PC-9 (cell line): ENCODE measurements at regions not wholly inside any gene's neighbourhood (a gene's known extent, or its start where the extent isn't known, plus 50 kb on each side); places are given as distances from the start of the nearest gene placed in this dataset.
A peak's percentile ranks its signal among the peaks of the same experiment; 100 is the strongest.

ENCODE experiments used
- BruUV-seq: library from RNA; stranded (reverse); fragments of 400-500 nt; replicated peaks from 2 replicates; lab custom pipeline; 2021; lab: Mats Ljungman, UMichigan
- CTCF ChIA-PET: fragments of 300-600 bp; sonication (Branson Sonifier 250); formaldehyde crosslinking; loops from one replicate; lab custom pipeline; 2022; ENCODE audit warnings: antibody characterized with exemption; lab: Charles Lee
- POLR2A ChIA-PET: fragments of 300-600 bp; sonication (Branson Sonifier 250); formaldehyde crosslinking; loops from one replicate; lab custom pipeline; 2022; ENCODE audit warnings: antibody characterized with exemption; ENCODE audit not compliant: unreplicated experiment; lab: Charles Lee
- DNase-seq, 2 experiments: peaks; one replicate each; pipeline versions ENCODE4 v3.0.0 to v3.0.0-alpha.2; 2015 to 2022; ENCODE audit warnings: mixed read lengths in 1 of 2
- H2AFZ ChIP-seq: fragments of 200-600 bp; sonication (generic); 2 replicates; pipeline ENCODE4 v1.8.1; 2017; ENCODE audit warnings: antibody characterized with exemption
- H3F3A ChIP-seq: fragments of 200-600 bp; sonication (generic); 2 replicates; pipeline ENCODE4 v1.8.1; 2017; ENCODE audit warnings: antibody characterized with exemption, mild to moderate bottlenecking, low read depth; ENCODE audit not compliant: insufficient read depth
- H3K27ac ChIP-seq: fragments of 200-600 bp; sonication (generic); 2 replicates; pipeline ENCODE4 v1.6.1; 2016; ENCODE audit warnings: mixed run types
- H3K27me3 ChIP-seq: fragments of 200-600 bp; sonication (generic); 2 replicates; pipeline ENCODE4 v1.6.1; 2016; ENCODE audit warnings: low read depth, mixed run types; ENCODE audit not compliant: insufficient read depth
- H3K36me3 ChIP-seq: fragments of 200-600 bp; sonication (generic); 2 replicates; pipeline ENCODE4 v1.6.1; 2016; ENCODE audit warnings: low read depth, mixed run types
- H3K4me1 ChIP-seq: fragments of 200-600 bp; sonication (generic); replicated peaks from 2 replicates; pipeline ENCODE4 v1.6.1; 2016; ENCODE audit warnings: mixed run types; ENCODE audit not compliant: insufficient read depth
- H3K4me2 ChIP-seq: fragments of 200-600 bp; sonication (generic); 2 replicates; pipeline ENCODE4 v1.6.1; 2017; ENCODE audit warnings: mixed run types
- H3K4me3 ChIP-seq: fragments of 200-600 bp; sonication (generic); 2 replicates; pipeline ENCODE4 v1.6.1; 2016; ENCODE audit warnings: mixed run types
- H3K79me2 ChIP-seq: fragments of 200-600 bp; sonication (generic); 2 replicates; pipeline ENCODE4 v1.6.1; 2017; ENCODE audit warnings: low read depth, mixed run types
- H3K9me2 ChIP-seq: fragments of 200-600 bp; sonication (generic); 2 replicates; pipeline ENCODE4 v1.8.1; 2017; ENCODE audit warnings: mild to moderate bottlenecking; ENCODE audit not compliant: insufficient read depth
- H3K9me3 ChIP-seq: fragments of 200-600 bp; sonication (generic); 2 replicates; pipeline ENCODE4 v1.8.1; 2016; ENCODE audit warnings: low read depth; ENCODE audit not compliant: insufficient read depth
- H4K20me1 ChIP-seq: fragments of 200-600 bp; sonication (generic); 2 replicates; pipeline ENCODE4 v1.8.1; 2017; ENCODE audit not compliant: insufficient read depth
- EZH2 ChIP-seq: fragments of 200-600 bp; sonication (generic); IDR thresholded peaks from 2 replicates; pipeline ENCODE4 v1.8.0; 2017; ENCODE audit warnings: antibody characterized with exemption, low read depth
- intact Hi-C: fragments of 100-400 bp; cut with micrococcal nuclease; formaldehyde crosslinking; loops from one replicate; pipeline ENCODE4 v1.10.0; 2022; ENCODE audit not compliant: unreplicated experiment
- TF ChIP-seq, protein P1 (sequence below): fragments of 200-600 bp; sonication (generic); conservative IDR thresholded peaks from 2 replicates; pipeline ENCODE4 v1.6.1; 2017; ENCODE audit warnings: mixed run types, antibody characterized with exemption, mild to moderate bottlenecking, moderate library complexity

- Histone ChIP-seq H3K79me2 (no peaks in the 10 kb centered on the region), H3K27me3 (no peaks in the 10 kb centered on the region), H3K4me3 (no peak overlapping the region), H4K20me1 (no peaks in the 10 kb centered on the region), H3K9me2 (no peaks in the 10 kb centered on the region), H3K27ac (no peak overlapping the region), H3F3A (no peaks in the 10 kb centered on the region), H3K9me3 (no peaks in the 10 kb centered on the region), H3K4me2 (no peak overlapping the region), H3K4me1 (no peaks in the 10 kb centered on the region), H3K36me3 (no peaks in the 10 kb centered on the region), H2AFZ (no peak overlapping the region)
- BruUV-seq = no TSS peak
- no peak for DNase-seq
- CTCF ChIA-PET = interaction anchor here (0.6 kb wide), 1 partner anchor 290 kb away, joined by 5 read pairs; no protein-coding TSS in a partner anchor
- intact Hi-C loops = no loop called here
- POLR2A ChIA-PET = no interaction called here
- no peak for TF ChIP-seq EZH2
- TF ChIP-seq, protein P1, sequence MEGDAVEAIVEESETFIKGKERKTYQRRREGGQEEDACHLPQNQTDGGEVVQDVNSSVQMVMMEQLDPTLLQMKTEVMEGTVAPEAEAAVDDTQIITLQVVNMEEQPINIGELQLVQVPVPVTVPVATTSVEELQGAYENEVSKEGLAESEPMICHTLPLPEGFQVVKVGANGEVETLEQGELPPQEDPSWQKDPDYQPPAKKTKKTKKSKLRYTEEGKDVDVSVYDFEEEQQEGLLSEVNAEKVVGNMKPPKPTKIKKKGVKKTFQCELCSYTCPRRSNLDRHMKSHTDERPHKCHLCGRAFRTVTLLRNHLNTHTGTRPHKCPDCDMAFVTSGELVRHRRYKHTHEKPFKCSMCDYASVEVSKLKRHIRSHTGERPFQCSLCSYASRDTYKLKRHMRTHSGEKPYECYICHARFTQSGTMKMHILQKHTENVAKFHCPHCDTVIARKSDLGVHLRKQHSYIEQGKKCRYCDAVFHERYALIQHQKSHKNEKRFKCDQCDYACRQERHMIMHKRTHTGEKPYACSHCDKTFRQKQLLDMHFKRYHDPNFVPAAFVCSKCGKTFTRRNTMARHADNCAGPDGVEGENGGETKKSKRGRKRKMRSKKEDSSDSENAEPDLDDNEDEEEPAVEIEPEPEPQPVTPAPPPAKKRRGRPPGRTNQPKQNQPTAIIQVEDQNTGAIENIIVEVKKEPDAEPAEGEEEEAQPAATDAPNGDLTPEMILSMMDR = no peak
Measured at GRCh38 chr22:27594474-27595134, 207.0 kb downstream of the MN1 start.

- no peak for TF ChIP-seq EZH2
- TF ChIP-seq, protein P1 = no peak
- DNase-seq = no peak
- intact Hi-C loops = no loop called here
- H3K27ac ChIP-seq = no peak overlapping the region
- H3K27me3 ChIP-seq = no peaks in the 10 kb centered on the region
- no peak overlapping the region for H3K4me2 ChIP-seq
- no peaks in the 10 kb centered on the region for H3K36me3 ChIP-seq
- H4K20me1 ChIP-seq = no peaks in the 10 kb centered on the region
- H3K79me2 ChIP-seq = no peaks in the 10 kb centered on the region
- H3K9me3 ChIP-seq = no peaks in the 10 kb centered on the region
- BruUV-seq = no TSS peak
- no peaks in the 10 kb centered on the region for H3K9me2 ChIP-seq
- H2AFZ ChIP-seq = no peak overlapping the region
- H3K4me3 ChIP-seq = no peak overlapping the region
- no peaks in the 10 kb centered on the region for H3F3A ChIP-seq
- CTCF ChIA-PET = no interaction called here
- H3K4me1 ChIP-seq = no peaks in the 10 kb centered on the region
- POLR2A ChIA-PET = no interaction called here
Measured at GRCh38 chr22:27596133-27596870, 205.3 kb downstream of the MN1 start.

- TF ChIP-seq, protein P1 = no peak; the same call in 1 of the 2 replicates
- no peak for TF ChIP-seq EZH2
- Histone ChIP-seq H3K4me1 (no peaks in the 10 kb centered on the region), H3K9me2 (no peaks in the 10 kb centered on the region), H3K27me3 (no peaks in the 10 kb centered on the region), H3K27ac (no peak overlapping the region), H3K4me3 (no peak overlapping the region), H3K79me2 (no peaks in the 10 kb centered on the region), H3F3A (no peaks in the 10 kb centered on the region), H4K20me1 (no peaks in the 10 kb centered on the region), H2AFZ (no peak overlapping the region), H3K4me2 (no peak overlapping the region), H3K9me3 (no peaks in the 10 kb centered on the region), H3K36me3 (no peaks in the 10 kb centered on the region)
- peak; percentile 10 to 40 for DNase-seq
- intact Hi-C loops = no loop called here
- ChIA-PET POLR2A (interaction anchor here (0.7 kb wide), 1 partner anchor 408 kb away, joined by 5 read pairs; no protein-coding TSS in a partner anchor), CTCF (no interaction called here)
- no TSS peak for BruUV-seq
Measured at GRCh38 chr22:27597703-27598444, 203.7 kb downstream of the MN1 start.
